ENCODE measurements at regions not wholly inside any gene's neighbourhood (a gene's known extent, or its start where the extent isn't known, plus 50 kb on each side); places are given as distances from the start of the nearest gene placed in this dataset.
A peak's percentile ranks its signal among the peaks of the same experiment; 100 is the strongest.
"Not testable (repeated sequence)": the region's sequence is repeated elsewhere in the genome, so short reads cannot be mapped to it uniquely, and the experiment has no call there.

DNA sequence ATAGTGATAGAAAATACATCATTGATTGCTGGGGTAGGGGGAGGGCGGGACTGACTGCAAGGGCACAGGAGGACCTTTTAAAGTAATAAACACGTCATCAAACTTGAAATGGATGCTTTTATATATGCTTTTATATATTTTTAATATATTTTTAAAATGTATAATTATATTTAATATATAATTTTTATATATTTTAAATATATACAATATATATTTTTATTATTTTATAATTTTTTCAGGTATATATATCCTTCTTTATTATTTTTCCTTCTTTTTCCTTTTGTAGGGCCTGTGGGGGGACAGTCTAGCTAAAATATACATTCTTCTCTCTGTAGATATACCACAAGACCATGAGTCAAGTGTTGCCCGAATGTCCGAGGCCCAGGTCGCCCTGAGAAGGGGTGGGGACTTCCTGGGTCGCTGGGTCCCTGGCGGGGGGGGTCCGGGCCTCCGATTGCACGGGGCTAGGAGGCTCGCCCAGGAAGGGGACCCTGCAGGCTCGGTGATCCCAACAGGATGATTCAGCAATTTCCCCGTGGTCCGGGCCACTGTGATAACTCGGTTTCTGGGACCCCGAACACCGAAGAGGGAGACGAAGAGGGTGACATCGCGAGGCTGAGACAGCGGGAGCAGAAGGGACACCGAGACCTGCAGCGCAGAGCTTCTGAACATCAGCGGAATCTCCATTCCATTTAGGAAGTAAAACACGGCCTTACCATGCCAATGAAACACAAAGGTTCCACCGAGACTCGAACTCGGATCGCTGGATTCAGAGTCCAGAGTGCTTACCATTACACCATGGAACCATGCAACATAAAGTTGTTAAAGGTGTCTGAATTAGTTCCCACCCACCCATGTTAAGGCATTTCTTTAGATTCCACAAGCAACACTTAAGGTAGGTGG lies 112.5 kb upstream of the NBPF11 start:
- intact Hi-C loops (cut with DNase I; ENCODE audit: low total_unique reads) = no loop called here
- TF ChIP-seq POLR2AphosphoS5 (IDR thresholded peaks at IDR 0.05) (no peak), EP300 (IDR thresholded peaks at IDR 0.05) (no peak), POLR2A (IDR thresholded peaks at IDR 0.05) (no peak)
- TF ChIP-seq, protein P1, sequence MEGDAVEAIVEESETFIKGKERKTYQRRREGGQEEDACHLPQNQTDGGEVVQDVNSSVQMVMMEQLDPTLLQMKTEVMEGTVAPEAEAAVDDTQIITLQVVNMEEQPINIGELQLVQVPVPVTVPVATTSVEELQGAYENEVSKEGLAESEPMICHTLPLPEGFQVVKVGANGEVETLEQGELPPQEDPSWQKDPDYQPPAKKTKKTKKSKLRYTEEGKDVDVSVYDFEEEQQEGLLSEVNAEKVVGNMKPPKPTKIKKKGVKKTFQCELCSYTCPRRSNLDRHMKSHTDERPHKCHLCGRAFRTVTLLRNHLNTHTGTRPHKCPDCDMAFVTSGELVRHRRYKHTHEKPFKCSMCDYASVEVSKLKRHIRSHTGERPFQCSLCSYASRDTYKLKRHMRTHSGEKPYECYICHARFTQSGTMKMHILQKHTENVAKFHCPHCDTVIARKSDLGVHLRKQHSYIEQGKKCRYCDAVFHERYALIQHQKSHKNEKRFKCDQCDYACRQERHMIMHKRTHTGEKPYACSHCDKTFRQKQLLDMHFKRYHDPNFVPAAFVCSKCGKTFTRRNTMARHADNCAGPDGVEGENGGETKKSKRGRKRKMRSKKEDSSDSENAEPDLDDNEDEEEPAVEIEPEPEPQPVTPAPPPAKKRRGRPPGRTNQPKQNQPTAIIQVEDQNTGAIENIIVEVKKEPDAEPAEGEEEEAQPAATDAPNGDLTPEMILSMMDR (IDR thresholded peaks at IDR 0.05) = no peak
- peaks cover 0 to 53% (median 0%) of the 10 kb centered on the region in 3 donors for H3K27me3 ChIP-seq
- peak overlapping the region in 3 of 4 donors; percentile 53 to 61 (median 54) for H3K4me3 ChIP-seq
- no peak overlapping the region for H3K27ac ChIP-seq
- 25 to 36% (median 28%) methylated on average over 29 of the region's 29 CpGs for WGBS, 5 donors
- H3K9me3 ChIP-seq = no peaks in the 10 kb centered on the region
- peaks cover 0 to 18% (median 15%) of the 10 kb centered on the region in 4 donors for H3K4me1 ChIP-seq
- DNase-seq = peak in 1 of 2 donors; percentile 57
- no peaks in the 10 kb centered on the region for H3K36me3 ChIP-seq

DNA sequence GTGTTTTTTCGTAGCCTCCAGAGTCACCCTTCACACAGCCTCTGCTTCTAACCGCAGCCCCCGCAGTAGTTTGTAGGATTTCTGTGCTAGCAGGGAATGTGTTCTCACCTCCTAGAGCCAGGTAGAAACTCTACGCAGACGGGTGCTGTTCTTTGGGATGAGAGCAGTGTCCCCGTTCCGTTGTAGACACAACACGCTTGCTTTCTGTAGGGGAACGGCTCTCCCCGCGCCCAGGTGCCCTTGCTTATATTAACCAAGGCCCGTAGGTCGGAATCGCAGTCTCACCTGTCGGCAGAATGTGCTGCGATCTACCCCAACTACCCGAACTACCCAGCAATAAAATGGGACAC lies 111.8 kb upstream of the NBPF11 start:
- Histone ChIP-seq H3K4me1 (peaks cover 0 to 18% (median 15%) of the 10 kb centered on the region in 4 donors), H3K36me3 (no peaks in the 10 kb centered on the region), H3K27ac (peak overlapping the region in 2 of 5 donors; percentile 68 to 72), H3K4me3 (peak overlapping the region; percentile 53 to 61 (median 54)), H3K27me3 (peaks cover 0 to 60% (median 0%) of the 10 kb centered on the region in 3 donors), H3K9me3 (no peaks in the 10 kb centered on the region)
- intact Hi-C loops (cut with DNase I; ENCODE audit: low total_unique reads) = no loop called here
- TF ChIP-seq POLR2A (IDR thresholded peaks at IDR 0.05) (no peak), POLR2AphosphoS5 (IDR thresholded peaks at IDR 0.05) (no peak), EP300 (IDR thresholded peaks at IDR 0.05) (no peak)
- TF ChIP-seq, protein P1 (IDR thresholded peaks at IDR 0.05) = no peak
- peak in 1 of 2 donors; percentile 27 for DNase-seq
- 2 to 5% (median 3%) methylated on average over 17 of the region's 17 CpGs for WGBS, 5 donors

DNA sequence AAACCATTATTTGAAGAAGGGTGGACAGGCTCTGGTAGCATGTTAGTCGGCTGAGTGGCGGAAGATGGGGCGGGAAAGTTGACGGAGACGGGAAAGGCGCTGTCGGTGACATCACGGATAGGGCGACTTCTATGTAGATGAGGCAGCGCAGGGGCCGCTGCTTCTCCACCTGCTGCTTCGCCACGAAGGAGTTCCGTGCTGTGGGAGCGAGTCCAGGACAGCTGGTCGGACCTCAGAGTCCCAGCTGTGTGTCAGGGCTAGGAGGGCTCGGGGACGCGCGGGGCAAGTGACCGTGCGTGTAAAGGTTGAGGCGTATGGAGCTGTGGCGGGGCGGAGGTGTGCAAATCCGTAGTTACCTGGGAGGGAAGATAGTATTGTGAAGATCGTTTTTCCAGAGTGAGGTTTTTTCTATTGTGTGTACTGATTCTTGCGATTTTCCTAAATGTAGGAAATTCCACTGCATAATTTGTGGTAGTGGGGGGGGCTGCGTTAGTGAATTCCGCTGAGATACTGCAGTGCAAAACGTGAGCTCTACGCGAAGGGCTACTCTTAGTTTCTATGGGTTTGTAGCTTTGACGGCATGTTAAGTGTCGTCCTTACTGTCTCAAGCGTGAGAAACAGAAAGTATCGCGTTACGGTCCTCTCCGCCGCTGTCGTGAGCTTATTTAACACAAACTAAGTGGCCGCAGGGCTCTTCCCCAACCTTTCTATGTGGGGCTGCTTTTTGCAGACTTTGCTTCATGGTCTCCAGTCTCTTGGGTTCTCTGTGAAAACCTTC lies 111.2 kb upstream of the NBPF11 start:
- peak in 1 of 3 donors; percentile 74 for TF ChIP-seq POLR2AphosphoS5 (IDR thresholded peaks at IDR 0.05)
- no peak for TF ChIP-seq POLR2A (IDR thresholded peaks at IDR 0.05)
- WGBS, 5 donors = 1 to 2% (median 1%) methylated on average over 43 of the region's 43 CpGs
- Histone ChIP-seq H3K4me1 (peaks cover 0 to 18% (median 15%) of the 10 kb centered on the region in 4 donors), H3K27ac (peak overlapping the region in 4 of 5 donors; percentile 35 to 72 (median 57)), H3K27me3 (peaks cover 0 to 66% (median 0%) of the 10 kb centered on the region in 3 donors), H3K36me3 (no peaks in the 10 kb centered on the region), H3K4me3 (peak overlapping the region; percentile 53 to 61 (median 54)), H3K9me3 (no peaks in the 10 kb centered on the region)
- DNase-seq = peak; percentile 55 to 88
- intact Hi-C loops (cut with DNase I; ENCODE audit: low total_unique reads) = no loop called here

DNA sequence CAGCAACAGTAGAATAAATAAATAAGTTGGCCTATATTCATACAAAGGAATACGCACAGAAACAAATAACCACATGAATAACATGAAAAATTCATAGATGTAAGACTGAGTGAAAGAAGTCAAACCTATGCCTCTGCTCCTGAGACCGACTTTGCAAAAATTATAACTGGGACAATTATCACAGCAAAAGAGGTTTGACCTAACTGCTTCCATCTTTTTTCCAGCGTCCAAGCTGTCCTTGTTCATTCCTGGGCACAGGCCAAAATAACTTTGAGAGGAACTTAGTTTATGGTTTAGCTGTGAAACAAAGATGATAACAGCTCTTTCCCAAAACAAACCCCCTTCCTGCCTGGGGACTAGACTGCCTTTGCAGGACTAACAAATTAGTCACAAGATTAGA lies 109.6 kb upstream of the NBPF11 start:
- H3K4me3 ChIP-seq; H3K27ac ChIP-seq; H3K9me3 ChIP-seq; DNase-seq; intact Hi-C loops (cut with DNase I; ENCODE audit: low total_unique reads); H3K36me3 ChIP-seq: not testable (repeated sequence)
- peaks cover 0 to 67% (median 0%) of the 10 kb centered on the region in 3 donors for H3K27me3 ChIP-seq
- 77 to 86% (median 81%) methylated on average over 3 of the region's 3 CpGs for WGBS, 5 donors
- peaks cover 0 to 18% (median 15%) of the 10 kb centered on the region in 4 donors for H3K4me1 ChIP-seq

DNA sequence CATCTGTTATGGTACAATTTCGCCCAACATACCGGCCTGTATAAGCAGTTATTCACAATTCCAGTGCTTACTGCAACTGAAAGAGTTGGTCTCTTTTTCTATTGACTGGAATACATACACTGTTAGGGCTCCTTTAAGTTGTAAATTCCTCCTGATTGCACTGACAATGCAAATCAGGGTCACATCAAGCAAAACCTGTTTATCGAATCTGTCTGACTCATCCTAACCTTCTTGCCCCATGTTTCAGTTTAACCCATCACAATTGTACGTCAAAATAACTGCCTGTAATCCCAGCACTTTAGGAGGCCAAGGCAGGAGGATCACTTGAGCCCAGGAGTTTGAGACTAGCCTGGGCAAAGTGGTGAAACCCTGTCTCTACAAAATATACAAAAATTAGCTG lies 105.8 kb upstream of the NBPF11 start:
- DNase-seq; H3K4me1 ChIP-seq; H3K36me3 ChIP-seq; H3K4me3 ChIP-seq; intact Hi-C loops (cut with DNase I; ENCODE audit: low total_unique reads); H3K27ac ChIP-seq; H3K9me3 ChIP-seq: not testable (repeated sequence)
- peaks cover 0 to 49% (median 0%) of the 10 kb centered on the region in 3 donors for H3K27me3 ChIP-seq
- WGBS, 5 donors = 67 to 83% (median 80%) methylated on average over 4 of the region's 4 CpGs
